Trophoblast cell (in vitro differentiated cells and primary cell): ENCODE measurements at regions not wholly inside any gene's neighbourhood (a gene's known extent, or its start where the extent isn't known, plus 50 kb on each side); places are given as distances from the start of the nearest gene placed in this dataset.

ENCODE experiments used
- DNase-seq, 2 donors: peaks; one replicate each; pipeline ENCODE4 v3.0.0-alpha.2; 2016
- H2AFZ ChIP-seq: 2 replicates; pipeline ENCODE4 v1.6.1; 2013; ENCODE audit warnings: low read length, moderate library complexity, mild to moderate bottlenecking; ENCODE audit not compliant: insufficient read depth, poor library complexity
- H2AK5ac ChIP-seq: 2 replicates; pipeline ENCODE4 v1.6.1; 2013; ENCODE audit warnings: mild to moderate bottlenecking, low read length
- H2BK120ac ChIP-seq: 2 replicates; pipeline ENCODE4 v1.6.1; 2013; ENCODE audit warnings: low read length, mild to moderate bottlenecking, moderate library complexity; ENCODE audit not compliant: insufficient read depth, poor library complexity
- H2BK12ac ChIP-seq: 2 replicates; pipeline ENCODE4 v1.6.1; 2013; ENCODE audit warnings: mild to moderate bottlenecking, low read length, moderate library complexity
- H2BK5ac ChIP-seq: 2 replicates; pipeline ENCODE4 v1.6.1; 2013; ENCODE audit warnings: low read length, low read depth, moderate library complexity, mild to moderate bottlenecking; ENCODE audit not compliant: poor library complexity
- H3K14ac ChIP-seq: 2 replicates; pipeline ENCODE4 v1.6.1; 2013; ENCODE audit warnings: mild to moderate bottlenecking, low read length
- H3K18ac ChIP-seq: 2 replicates; pipeline ENCODE4 v1.6.1; 2013; ENCODE audit warnings: mild to moderate bottlenecking, low read length
- H3K23ac ChIP-seq: 2 replicates; pipeline ENCODE4 v1.6.1; 2013; ENCODE audit warnings: low read length
- H3K27ac ChIP-seq: 2 replicates; pipeline ENCODE4 v1.5.1; 2013; ENCODE audit warnings: low read depth, mild to moderate bottlenecking, inconsistent platforms, low read length, moderate library complexity
- H3K27me3 ChIP-seq: 2 replicates; pipeline ENCODE4 v1.6.1; 2013; ENCODE audit warnings: inconsistent platforms, mild to moderate bottlenecking, low read length, moderate library complexity; ENCODE audit not compliant: insufficient read depth
- H3K36me3 ChIP-seq, 2 experiments: 1 replicate in 1 of 2; 2 replicates in 1 of 2; pipeline ENCODE4 v1.6.1; 2013; ENCODE audit warnings: low read length in 2 of 2, mild to moderate bottlenecking in 2 of 2, moderate library complexity in 1 of 2; ENCODE audit not compliant: insufficient read depth in 2 of 2, control insufficient read depth in 1 of 2
- H3K4ac ChIP-seq: 2 replicates; pipeline ENCODE4 v1.6.1; 2013; ENCODE audit warnings: low read depth, mild to moderate bottlenecking, low read length, moderate library complexity
- H3K4me1 ChIP-seq, 2 experiments: 1 replicate in 1 of 2; 2 replicates in 1 of 2; pipeline ENCODE4 v1.6.1; 2013; ENCODE audit warnings: low read length in 2 of 2, mild to moderate bottlenecking in 2 of 2, moderate library complexity in 1 of 2; ENCODE audit not compliant: insufficient read depth in 2 of 2, control insufficient read depth in 1 of 2
- H3K4me2 ChIP-seq: 2 replicates; pipeline ENCODE4 v1.6.1; 2013; ENCODE audit warnings: inconsistent platforms, mild to moderate bottlenecking, low read length, moderate library complexity
- H3K4me3 ChIP-seq: 2 replicates; pipeline ENCODE4 v1.5.1; 2013; ENCODE audit warnings: mild to moderate bottlenecking, low read depth, low read length, inconsistent platforms
- H3K79me1 ChIP-seq: one replicate; pipeline ENCODE4 v1.6.1; 2013; ENCODE audit warnings: low read length
- H3K79me2 ChIP-seq: 2 replicates; pipeline ENCODE4 v1.6.1; 2013; ENCODE audit warnings: low read length, mild to moderate bottlenecking; ENCODE audit not compliant: control insufficient read depth, insufficient read depth, poor library complexity
- H3K9ac ChIP-seq: 2 replicates; pipeline ENCODE4 v1.6.1; 2013; ENCODE audit warnings: mild to moderate bottlenecking, low read length
- H3K9me3 ChIP-seq: 2 replicates; pipeline ENCODE4 v1.6.1; 2013; ENCODE audit warnings: low read depth, mild to moderate bottlenecking, control low read depth, inconsistent platforms, low read length; ENCODE audit not compliant: insufficient read depth
- H4K12ac ChIP-seq: 2 replicates; pipeline ENCODE4 v1.6.1; 2013; ENCODE audit warnings: low read depth, mild to moderate bottlenecking, low read length, moderate library complexity
- H4K8ac ChIP-seq: 2 replicates; pipeline ENCODE4 v1.6.1; 2013; ENCODE audit warnings: low read depth, mild to moderate bottlenecking, low read length, moderate library complexity
- H4K91ac ChIP-seq: one replicate; pipeline ENCODE4 v1.6.1; 2013; ENCODE audit warnings: low read depth, mild to moderate bottlenecking, low read length, moderate library complexity
- WGBS: extraction: QIAGEN DNeasy Blood & Tissue Kit; methylation state at CpG from one replicate; pipeline ENCODE4 v1.1.7; 2013; ENCODE audit warnings: missing lambda C conversion rate; ENCODE audit not compliant: insufficient read length, insufficient coverage; ENCODE audit errors: extremely low coverage; 5-methylcytosine and 5-hydroxymethylcytosine counted together

DNA sequence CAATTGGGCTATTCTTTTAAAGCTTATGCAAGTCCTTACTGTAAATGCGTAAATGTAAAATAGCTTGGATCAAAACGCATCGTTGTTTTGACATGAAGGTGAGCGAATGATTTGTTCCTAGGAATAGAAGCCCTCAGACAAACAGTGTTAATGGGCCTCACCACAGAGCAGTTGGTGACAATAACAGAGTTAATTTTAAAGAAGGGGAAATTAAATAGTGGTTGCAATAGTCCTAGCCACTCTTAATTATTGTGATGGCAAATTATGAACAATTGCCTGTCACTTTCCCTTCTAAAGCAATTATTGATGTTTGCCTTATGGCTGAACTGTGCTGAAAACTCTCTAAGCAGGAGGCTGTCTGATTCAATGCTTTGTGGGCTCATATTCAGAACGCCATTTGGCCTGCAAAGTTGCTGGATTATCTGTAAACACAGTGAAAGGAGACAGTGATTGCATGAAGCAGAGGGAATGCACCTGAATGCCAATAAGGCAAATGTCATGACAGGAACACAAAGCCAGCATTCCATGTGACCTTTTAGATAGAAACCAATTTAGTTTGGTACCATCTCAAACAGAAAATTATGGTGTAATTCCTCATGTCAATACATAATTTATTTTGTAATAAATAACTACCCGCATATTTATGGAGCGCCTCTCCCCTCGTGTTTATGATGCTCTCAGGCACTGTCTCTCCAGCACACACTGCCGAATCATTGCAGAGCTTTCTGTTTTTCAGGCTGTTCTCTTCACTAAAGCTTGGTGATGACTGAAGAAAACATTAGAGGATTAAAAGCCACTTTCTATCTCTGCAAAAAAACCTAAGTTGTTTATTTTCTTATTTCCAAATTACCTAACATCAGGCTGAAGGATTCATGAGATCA, 387.5 kb downstream of the HACE1 start:
- Histone ChIP-seq H4K91ac (no peak overlapping the region), H3K14ac (no peak overlapping the region), H3K4ac (no peak overlapping the region), H3K27me3 (no peaks in the 10 kb centered on the region), H2AFZ (no peak overlapping the region), H3K79me1 (no peaks in the 10 kb centered on the region), H2BK5ac (no peak overlapping the region), H3K23ac (no peak overlapping the region), H2BK12ac (no peak overlapping the region), H3K4me2 (no peak overlapping the region), H3K18ac (no peak overlapping the region), H2BK120ac (no peak overlapping the region), H4K12ac (no peak overlapping the region), H3K9me3 (no peaks in the 10 kb centered on the region), H3K4me1 (no peaks in the 10 kb centered on the region), H3K9ac (no peak overlapping the region), H3K36me3 (no peaks in the 10 kb centered on the region), H3K79me2 (no peaks in the 10 kb centered on the region), H2AK5ac (no peak overlapping the region), H3K27ac (no peak overlapping the region), H4K8ac (no peak overlapping the region), H3K4me3 (no peak overlapping the region)
- WGBS, result no CpG with 5 or more reads among the region's 9 CpGs
- DNase-seq, result no peak

- Histone ChIP-seq H3K9ac (no peak overlapping the region), H2BK5ac (no peak overlapping the region), H2AFZ (no peak overlapping the region), H2AK5ac (no peak overlapping the region), H3K4me3 (no peak overlapping the region), H4K12ac (no peak overlapping the region), H3K79me2 (no peaks in the 10 kb centered on the region), H3K23ac (no peak overlapping the region), H2BK12ac (no peak overlapping the region), H3K36me3 (no peaks in the 10 kb centered on the region), H3K79me1 (no peaks in the 10 kb centered on the region), H3K27ac (no peak overlapping the region), H3K4me1 (no peaks in the 10 kb centered on the region), H3K14ac (no peak overlapping the region), H3K27me3 (no peaks in the 10 kb centered on the region), H3K4ac (no peak overlapping the region), H3K4me2 (no peak overlapping the region), H4K8ac (no peak overlapping the region), H3K18ac (no peak overlapping the region), H2BK120ac (no peak overlapping the region), H3K9me3 (no peaks in the 10 kb centered on the region), H4K91ac (no peak overlapping the region)
- no peak for DNase-seq
Measured at GRCh38 chr6:104466306-104466705, 393.4 kb downstream of the HACE1 start.

- Histone ChIP-seq H2BK120ac (no peak overlapping the region), H3K4me2 (no peak overlapping the region), H3K27me3 (no peaks in the 10 kb centered on the region), H2AFZ (no peak overlapping the region), H3K79me1 (no peaks in the 10 kb centered on the region), H3K23ac (no peak overlapping the region), H3K9ac (no peak overlapping the region), H4K8ac (no peak overlapping the region), H3K18ac (no peak overlapping the region), H3K4ac (no peak overlapping the region), H3K14ac (no peak overlapping the region), H4K12ac (no peak overlapping the region), H4K91ac (no peak overlapping the region), H2BK5ac (no peak overlapping the region), H3K79me2 (no peaks in the 10 kb centered on the region), H3K9me3 (no peaks in the 10 kb centered on the region), H3K27ac (no peak overlapping the region), H3K36me3 (no peaks in the 10 kb centered on the region), H3K4me3 (no peak overlapping the region), H2BK12ac (no peak overlapping the region), H3K4me1 (no peaks in the 10 kb centered on the region), H2AK5ac (no peak overlapping the region)
- WGBS, result no CpG with 5 or more reads among the region's 6 CpGs
- peak in 1 of 2 donors; percentile 4 for DNase-seq
Measured at GRCh38 chr6:104462811-104463599, 396.7 kb downstream of the HACE1 start.

DNA sequence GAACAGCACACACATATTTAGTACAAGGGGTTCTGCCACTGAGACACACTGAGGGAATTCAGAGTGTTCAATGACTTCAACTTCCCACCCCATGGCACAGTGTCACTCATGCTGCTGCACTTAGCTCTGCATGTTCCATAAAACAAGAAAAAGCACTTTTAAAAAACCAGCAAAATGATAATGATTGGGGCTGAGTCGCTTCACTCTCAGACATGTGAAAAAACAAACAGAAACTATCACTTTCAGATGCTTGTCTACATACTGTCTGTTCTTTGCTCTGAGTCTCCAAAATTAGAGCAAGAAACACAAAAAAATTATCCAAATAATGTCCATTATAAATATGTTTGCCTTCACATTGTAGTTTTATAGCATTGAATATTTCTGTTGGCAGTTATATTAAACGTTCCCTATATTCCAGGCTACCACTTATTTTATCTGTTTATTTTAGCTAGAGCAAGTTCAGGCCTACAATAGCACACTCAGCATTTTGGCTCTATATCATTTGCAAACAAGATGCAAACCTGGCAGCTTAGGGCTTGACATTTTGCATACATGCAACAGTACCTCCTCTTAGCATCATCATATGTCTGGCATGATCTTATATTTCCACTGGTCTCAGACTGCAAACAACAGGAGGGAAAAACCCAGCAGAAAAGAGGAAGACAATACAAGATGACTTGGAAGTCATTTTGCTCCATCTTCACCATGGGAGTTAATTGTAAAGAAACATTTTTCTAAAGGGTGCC, 398.8 kb downstream of the HACE1 start:
- no peak overlapping the region for H2BK5ac ChIP-seq
- no peak overlapping the region for H3K14ac ChIP-seq
- no peaks in the 10 kb centered on the region for H3K79me2 ChIP-seq
- no peak overlapping the region for H4K8ac ChIP-seq
- H3K4me2 ChIP-seq, result no peak overlapping the region
- no peaks in the 10 kb centered on the region for H3K4me1 ChIP-seq
- H2AFZ ChIP-seq, result no peak overlapping the region
- H3K18ac ChIP-seq, result no peak overlapping the region
- H3K9me3 ChIP-seq, result no peaks in the 10 kb centered on the region
- H2AK5ac ChIP-seq, result no peak overlapping the region
- no peaks in the 10 kb centered on the region for H3K36me3 ChIP-seq
- H3K27ac ChIP-seq, result no peak overlapping the region
- WGBS, result no CpG with 5 or more reads among the region's 2 CpGs
- H3K4me3 ChIP-seq, result no peak overlapping the region
- H3K9ac ChIP-seq, result no peak overlapping the region
- no peak overlapping the region for H4K12ac ChIP-seq
- H3K23ac ChIP-seq, result no peak overlapping the region
- H3K79me1 ChIP-seq, result no peaks in the 10 kb centered on the region
- no peak for DNase-seq
- H3K27me3 ChIP-seq, result no peaks in the 10 kb centered on the region
- H3K4ac ChIP-seq, result no peak overlapping the region
- H2BK12ac ChIP-seq, result no peak overlapping the region
- no peak overlapping the region for H4K91ac ChIP-seq
- H2BK120ac ChIP-seq, result no peak overlapping the region
